HCT116 (cell line): ENCODE measurements at regions not wholly inside any gene's neighbourhood (a gene's known extent, or its start where the extent isn't known, plus 50 kb on each side); places are given as distances from the start of the nearest gene placed in this dataset.

Experiments used
- ATAC-seq: fragments of 200-7000 bp; cut with Tn5 transposase; 2 replicates; pipeline ENCODE4 v1.9.1; 2020; ENCODE audit warnings: mild to moderate bottlenecking, moderate library complexity
- BruUV-seq: library from RNA; stranded (reverse); fragments of 400-500 nt; replicated peaks from 2 replicates; lab custom pipeline; 2021; lab: Mats Ljungman, UMichigan
- CTCF ChIA-PET: fragments of 300-600 bp; sonication (Branson Sonifier 250); formaldehyde crosslinking; loops from one replicate; lab custom pipeline; 2021; ENCODE audit warnings: antibody characterized with exemption; lab: Charles Lee
- POLR2A ChIA-PET: fragments of 300-600, 350-600 bp; sonication (Branson Sonifier 250); formaldehyde crosslinking; loops from one replicate; lab custom pipeline; 2021; ENCODE audit warnings: antibody characterized with exemption; lab: Charles Lee
- RAD21 ChIA-PET, 2 experiments: fragments of 300-600 bp; sonication (Branson Sonifier 250); formaldehyde crosslinking; loops; one replicate each; lab custom pipeline; 2023; ENCODE audit warnings: low total read pairs in 2 of 2; ENCODE audit not compliant: uncharacterized antibody in 2 of 2, unreplicated experiment in 2 of 2, low non-redundant PET in 1 of 2; lab: Charles Lee
- DNase-seq: peaks from one replicate; pipeline ENCODE4 v3.0.0-alpha.2; 2010; ENCODE audit warnings: low read depth, low spot score
- H2AFZ ChIP-seq: fragments of 200-600 bp; shearing (Covaris generic), sonication (generic); 2 replicates; pipeline ENCODE4 v1.6.1; 2017; ENCODE audit warnings: low read depth, mixed run types, mixed read lengths, antibody characterized with exemption, low read length; ENCODE audit not compliant: poor library complexity, severe bottlenecking
- H3K27ac ChIP-seq: 2 replicates; pipeline ENCODE4 v1.5.1; 2012; ENCODE audit warnings: low read depth, low read length
- H3K27me3 ChIP-seq: fragments of 200-600 bp; sonication (generic); 2 replicates; pipeline ENCODE4 v1.6.1; 2016; ENCODE audit warnings: mixed run types, low read length, mixed read lengths; ENCODE audit not compliant: insufficient read depth
- H3K36me3 ChIP-seq, 2 experiments: fragments of 200-500 bp in 1 of 2; fragments of 200-600 bp in 1 of 2; sonication (Bioruptor generic) in 1 of 2; sonication (generic) in 1 of 2; 2 replicates each; pipeline versions ENCODE4 v1.5.1 to v1.6.1; 2014 to 2016; ENCODE audit warnings: low read length in 2 of 2, inconsistent platforms in 1 of 2, mixed read lengths in 1 of 2, mixed run types in 1 of 2; ENCODE audit not compliant: insufficient read depth in 2 of 2, control insufficient read depth in 1 of 2
- H3K4me1 ChIP-seq, 2 experiments: fragments of 200-600 bp in 1 of 2; sonication (generic) in 1 of 2; 2 replicates each; pipeline versions ENCODE4 v1.5.1 to v1.6.1; 2012 to 2017; ENCODE audit warnings: low read length in 2 of 2, inconsistent platforms in 1 of 2, mild to moderate bottlenecking in 1 of 2, mixed read lengths in 1 of 2, mixed run types in 1 of 2, moderate library complexity in 1 of 2; ENCODE audit not compliant: insufficient read depth in 2 of 2, control insufficient read depth in 1 of 2
- H3K4me2 ChIP-seq: fragments of 200-600 bp; sonication (generic); 2 replicates; pipeline ENCODE4 v1.6.1; 2017; ENCODE audit warnings: mixed run types, low read length, mixed read lengths
- H3K4me3 ChIP-seq, 2 experiments: fragments of 200-600 bp in 1 of 2; sonication (generic) in 1 of 2; replicated peaks in 1 of 2; 2 replicates each; pipeline ENCODE4 v1.5.1; 2011 to 2016; ENCODE audit warnings: low read length in 2 of 2, control low read depth in 1 of 2, low read depth in 1 of 2, mild to moderate bottlenecking in 1 of 2, mixed read lengths in 1 of 2, mixed run types in 1 of 2
- H3K79me2 ChIP-seq: fragments of 200-600 bp; sonication (generic); 2 replicates; pipeline ENCODE4 v1.6.1; 2017; ENCODE audit warnings: mild to moderate bottlenecking, mixed run types, low read length, moderate library complexity, mixed read lengths; ENCODE audit not compliant: insufficient read depth
- H3K9ac ChIP-seq: fragments of 200-600 bp; sonication (generic); 2 replicates; pipeline ENCODE4 v1.6.1; 2016; ENCODE audit warnings: low read length, mixed read lengths
- H3K9me2 ChIP-seq: fragments of 200-600 bp; sonication (generic), shearing (Covaris generic); 2 replicates; pipeline ENCODE4 v1.6.1; 2017; ENCODE audit warnings: mixed run types, mild to moderate bottlenecking, moderate library complexity; ENCODE audit not compliant: insufficient read depth
- H3K9me3 ChIP-seq, 2 experiments: fragments of 200-500 bp in 1 of 2; fragments of 200-600 bp in 1 of 2; sonication (Bioruptor generic) in 1 of 2; sonication (generic) in 1 of 2; 2 replicates each; pipeline ENCODE4 v1.6.1; 2014 to 2017; ENCODE audit warnings: low read length in 2 of 2, mixed read lengths in 2 of 2, inconsistent platforms in 1 of 2, low read depth in 1 of 2, mild to moderate bottlenecking in 1 of 2, mixed run types in 1 of 2, moderate library complexity in 1 of 2; ENCODE audit not compliant: control insufficient read depth in 1 of 2, insufficient read depth in 1 of 2
- H4K20me1 ChIP-seq: fragments of 200-600 bp; sonication (generic), shearing (Covaris generic); 2 replicates; pipeline ENCODE4 v1.6.1; 2017; ENCODE audit warnings: mixed run types, mild to moderate bottlenecking, moderate library complexity; ENCODE audit not compliant: insufficient read depth
- CEBPB ChIP-seq: IDR thresholded peaks from 2 replicates; pipeline ENCODE4 v1.6.1; 2012; ENCODE audit warnings: low read depth
- CTCF ChIP-seq, 3 experiments: fragments of 200-600 bp in 1 of 3; sonication (generic) in 1 of 3; IDR thresholded peaks in 2 of 3; conservative IDR thresholded peaks in 1 of 3; 2 replicates each; pipeline ENCODE4 v1.5.1; 2012 to 2017; ENCODE audit warnings: low read depth in 2 of 3, low read length in 2 of 3, antibody characterized with exemption in 1 of 3, borderline replicate concordance in 1 of 3, control low read depth in 1 of 3, mild to moderate bottlenecking in 1 of 3, mixed read lengths in 1 of 3, mixed run types in 1 of 3, moderate library complexity in 1 of 3; ENCODE audit not compliant: insufficient read depth in 1 of 3
- EGR1 ChIP-seq: IDR thresholded peaks from 2 replicates; pipeline ENCODE4 v1.6.1; 2012; ENCODE audit warnings: low read depth
- ELF1 ChIP-seq: IDR thresholded peaks from 2 replicates; pipeline ENCODE4 v1.6.1; 2012; ENCODE audit warnings: low read depth, borderline replicate concordance
- EZH2 ChIP-seq: fragments of 200-600 bp; sonication (generic); IDR thresholded peaks from 2 replicates; pipeline ENCODE4 v1.6.1; 2017; ENCODE audit warnings: antibody characterized with exemption, mixed run types
- FOSL1 ChIP-seq: IDR thresholded peaks from 2 replicates; pipeline ENCODE4 v1.6.1; 2012; ENCODE audit warnings: low read depth
- POLR2A ChIP-seq: IDR thresholded peaks from 2 replicates; pipeline ENCODE4 v1.7.0; 2011; ENCODE audit warnings: borderline replicate concordance; ENCODE audit not compliant: insufficient read depth, insufficient read length; ENCODE audit errors: extremely low read depth
- YY1 ChIP-seq: IDR thresholded peaks from 2 replicates; pipeline ENCODE4 v1.6.1; 2011; ENCODE audit warnings: low read length, low read depth, moderate library complexity, mild to moderate bottlenecking; ENCODE audit not compliant: insufficient replicate concordance; ENCODE audit errors: extremely low read depth
- ZFX ChIP-seq: fragments of 450-650 bp; IDR thresholded peaks from 2 replicates; pipeline ENCODE4 v1.6.1; 2017
- ZNF274 ChIP-seq: fragments of 200-500 bp; sonication (Bioruptor generic); IDR thresholded peaks from 2 replicates; pipeline ENCODE4 v1.6.1; 2014; ENCODE audit warnings: mild to moderate bottlenecking, low read depth, low read length, inconsistent platforms
- intact Hi-C: fragments of 100-400 bp; cut with micrococcal nuclease; formaldehyde crosslinking; loops from 2 replicates; pipeline ENCODE4 v1.10.0; 2022

- H3K27ac ChIP-seq, result no peak overlapping the region
- ATAC-seq (no peak), DNase-seq (no peak)
- H4K20me1 ChIP-seq, result no peaks in the 10 kb centered on the region
- no peaks in the 10 kb centered on the region for H3K79me2 ChIP-seq
- no peaks in the 10 kb centered on the region for H3K9me2 ChIP-seq
- no peaks in the 10 kb centered on the region for H3K4me1 ChIP-seq
- no peak overlapping the region for H2AFZ ChIP-seq
- no peak overlapping the region for H3K9ac ChIP-seq
- no peaks in the 10 kb centered on the region for H3K9me3 ChIP-seq
- BruUV-seq, result no TSS peak
- peaks cover 8% of the 10 kb centered on the region; the same call in 1 of the 2 replicates for H3K27me3 ChIP-seq
- H3K36me3 ChIP-seq, result no peaks in the 10 kb centered on the region
- CTCF ChIA-PET, result no interaction called here
- no peak overlapping the region for H3K4me3 ChIP-seq
- intact Hi-C loops, result no loop called here
- H3K4me2 ChIP-seq, result no peak overlapping the region
- TF ChIP-seq YY1 (no peak), FOSL1 (no peak), ELF1 (no peak), ZNF274 (no peak), POLR2A (no peak), ZFX (no peak), EGR1 (no peak), EZH2 (no peak), CTCF (IDR thresholded peaks at IDR 0.05 in 2 of 3, conservative IDR thresholded peaks at IDR 0.05 in 1 of 3; ENCODE audit: borderline replicate concordance in 1 of 3, insufficient read depth in 1 of 3, low read depth in 2 of 3, low read length in 2 of 3) (no peak), CEBPB (no peak)
- POLR2A ChIA-PET, result no interaction called here
- RAD21 ChIA-PET, result no interaction called here
Measured at GRCh38 chr2:209113026-209113425, 310.8 kb upstream of the MAP2 start.
